ENCODE measurements at regions not wholly inside any gene's neighbourhood (a gene's known extent, or its start where the extent isn't known, plus 50 kb on each side); places are given as distances from the start of the nearest gene placed in this dataset.

DNA sequence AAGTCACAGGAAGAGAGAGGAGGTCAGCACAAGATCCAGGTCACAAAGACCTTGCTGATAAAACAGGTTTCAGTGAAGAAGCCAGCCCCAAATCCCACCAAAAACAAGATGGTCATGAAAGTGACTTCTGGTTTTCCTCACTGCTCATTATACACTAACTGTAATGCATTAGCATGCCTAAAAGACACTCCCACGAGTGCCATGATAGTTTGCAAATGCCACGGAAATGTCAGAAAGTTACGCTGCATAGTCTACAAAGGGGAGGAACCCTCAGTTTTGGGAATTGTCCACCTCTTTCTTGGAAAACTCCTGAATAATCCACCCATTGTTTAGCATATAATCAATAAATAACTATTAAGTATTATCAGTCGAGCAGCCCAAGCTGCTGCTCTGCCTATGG is 427.2 kb downstream of the RFPL4B start:
- in situ Hi-C loops (cut with HindIII; ENCODE audit: low sequenced_read_pairs) = no loop called here
- H3K4me3 ChIP-seq (ENCODE audit: low read depth, low read length) = no peak overlapping the region
- TF ChIP-seq, protein P1, sequence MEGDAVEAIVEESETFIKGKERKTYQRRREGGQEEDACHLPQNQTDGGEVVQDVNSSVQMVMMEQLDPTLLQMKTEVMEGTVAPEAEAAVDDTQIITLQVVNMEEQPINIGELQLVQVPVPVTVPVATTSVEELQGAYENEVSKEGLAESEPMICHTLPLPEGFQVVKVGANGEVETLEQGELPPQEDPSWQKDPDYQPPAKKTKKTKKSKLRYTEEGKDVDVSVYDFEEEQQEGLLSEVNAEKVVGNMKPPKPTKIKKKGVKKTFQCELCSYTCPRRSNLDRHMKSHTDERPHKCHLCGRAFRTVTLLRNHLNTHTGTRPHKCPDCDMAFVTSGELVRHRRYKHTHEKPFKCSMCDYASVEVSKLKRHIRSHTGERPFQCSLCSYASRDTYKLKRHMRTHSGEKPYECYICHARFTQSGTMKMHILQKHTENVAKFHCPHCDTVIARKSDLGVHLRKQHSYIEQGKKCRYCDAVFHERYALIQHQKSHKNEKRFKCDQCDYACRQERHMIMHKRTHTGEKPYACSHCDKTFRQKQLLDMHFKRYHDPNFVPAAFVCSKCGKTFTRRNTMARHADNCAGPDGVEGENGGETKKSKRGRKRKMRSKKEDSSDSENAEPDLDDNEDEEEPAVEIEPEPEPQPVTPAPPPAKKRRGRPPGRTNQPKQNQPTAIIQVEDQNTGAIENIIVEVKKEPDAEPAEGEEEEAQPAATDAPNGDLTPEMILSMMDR (IDR thresholded peaks at IDR 0.05; ENCODE audit: low read depth, low read length, missing control alignments) = no peak
- no peak for DNase-seq (ENCODE audit: low read depth)

DNA sequence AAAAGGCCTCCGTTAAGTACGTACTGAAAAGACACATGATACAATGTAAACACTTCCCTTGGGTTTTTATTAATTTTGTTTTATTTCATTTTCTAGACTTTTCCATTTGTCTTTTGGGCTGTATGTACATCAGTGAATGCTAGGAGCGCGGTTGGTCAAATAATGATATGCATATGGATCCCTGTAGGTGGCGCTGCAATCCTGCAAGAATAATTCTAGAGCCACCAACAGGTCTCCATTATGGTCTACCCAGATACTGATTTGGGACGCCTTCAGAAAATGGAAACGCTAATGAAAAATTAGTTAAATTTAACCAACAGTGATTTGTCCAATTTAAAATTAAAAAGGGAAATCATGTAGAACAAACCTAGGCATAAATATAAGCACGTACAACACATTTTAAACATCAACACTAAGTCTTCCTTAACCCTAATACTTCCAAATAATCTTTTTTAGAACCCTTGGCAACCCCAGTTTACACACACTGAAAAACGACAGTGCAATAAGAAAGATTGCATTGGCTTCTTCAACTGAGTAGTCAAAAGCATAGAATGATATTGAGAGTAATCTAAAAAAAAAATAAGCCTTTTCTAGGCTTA is 433.5 kb downstream of the RFPL4B start:
- H3K4me3 ChIP-seq (ENCODE audit: low read depth, low read length) = no peak overlapping the region
- peak; percentile 80 for DNase-seq (ENCODE audit: low read depth)
- TF ChIP-seq, protein P1 (IDR thresholded peaks at IDR 0.05; ENCODE audit: low read depth, low read length, missing control alignments) = peak; percentile 69
- in situ Hi-C loops (cut with HindIII; ENCODE audit: low sequenced_read_pairs) = loop anchor here (25.0 kb wide), 1 partner anchor 1107 kb away; no protein-coding TSS in a partner anchor

DNA sequence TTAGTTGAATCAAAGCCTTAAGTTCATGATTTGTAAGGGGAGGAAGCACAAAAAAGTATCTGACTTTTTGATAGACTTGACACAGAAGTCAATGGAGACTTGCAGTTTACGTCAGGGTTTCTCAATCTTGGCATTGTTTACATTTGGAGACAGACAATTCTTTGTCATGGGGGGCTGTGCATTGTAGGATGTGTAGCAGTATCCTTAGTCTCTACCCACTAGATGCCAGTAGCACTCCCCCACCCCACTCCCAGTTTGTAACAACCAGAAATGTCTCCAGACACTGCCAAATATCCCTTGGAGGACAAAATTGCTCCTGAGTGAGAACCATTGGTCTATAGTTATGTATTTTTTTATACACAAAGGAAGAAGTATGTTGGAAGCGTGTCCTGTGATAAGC is 434.1 kb downstream of the RFPL4B start:
- TF ChIP-seq, protein P1 (IDR thresholded peaks at IDR 0.05; ENCODE audit: low read depth, low read length, missing control alignments) = peak; percentile 17
- no peak for DNase-seq (ENCODE audit: low read depth)
- H3K4me3 ChIP-seq (ENCODE audit: low read depth, low read length) = no peak overlapping the region
- in situ Hi-C loops (cut with HindIII; ENCODE audit: low sequenced_read_pairs) = loop anchor here (25.0 kb wide), 1 partner anchor 1106 kb away; no protein-coding TSS in a partner anchor

DNA sequence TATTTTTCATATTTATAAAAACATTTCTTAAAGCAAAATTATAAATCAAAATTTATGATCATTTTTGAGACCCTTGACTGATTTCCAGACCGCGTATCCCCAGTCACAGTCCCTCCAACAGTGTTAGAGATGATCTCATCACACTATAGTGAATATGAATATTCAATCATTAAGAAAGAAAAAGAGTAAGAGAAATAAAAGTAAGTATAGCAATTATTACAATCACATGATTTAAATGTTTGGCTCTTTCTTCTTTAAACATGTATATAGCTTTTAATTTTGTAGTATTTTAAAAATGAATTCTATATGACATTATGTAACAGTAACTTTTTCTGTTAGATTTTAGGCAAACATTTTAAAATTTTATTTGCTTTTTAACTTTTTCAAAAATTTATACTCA is 438.3 kb downstream of the RFPL4B start:
- in situ Hi-C loops (cut with HindIII; ENCODE audit: low sequenced_read_pairs) = loop anchor here (25.0 kb wide), 1 partner anchor 1102 kb away; no protein-coding TSS in a partner anchor
- H3K4me3 ChIP-seq (ENCODE audit: low read depth, low read length) = no peak overlapping the region
- TF ChIP-seq, protein P1 (IDR thresholded peaks at IDR 0.05; ENCODE audit: low read depth, low read length, missing control alignments) = no peak
- DNase-seq (ENCODE audit: low read depth) = no peak

GRCh38 chr6:112786801-112787200 is 439.7 kb downstream of the RFPL4B start:
- H3K4me3 ChIP-seq (ENCODE audit: low read depth, low read length) = no peak overlapping the region
- no peak for DNase-seq (ENCODE audit: low read depth)
- TF ChIP-seq, protein P1 (IDR thresholded peaks at IDR 0.05; ENCODE audit: low read depth, low read length, missing control alignments) = no peak
- in situ Hi-C loops (cut with HindIII; ENCODE audit: low sequenced_read_pairs) = loop anchor here (25.0 kb wide), 1 partner anchor 1100 kb away; no protein-coding TSS in a partner anchor

- in situ Hi-C loops (cut with HindIII; ENCODE audit: low sequenced_read_pairs) = loop anchor here (25.0 kb wide), 1 partner anchor 1100 kb away; no protein-coding TSS in a partner anchor
- TF ChIP-seq, protein P1 (IDR thresholded peaks at IDR 0.05; ENCODE audit: low read depth, low read length, missing control alignments) = no peak
- no peak overlapping the region for H3K4me3 ChIP-seq (ENCODE audit: low read depth, low read length)
- DNase-seq (ENCODE audit: low read depth) = no peak
Measured at GRCh38 chr6:112787371-112787770, 440.2 kb downstream of the RFPL4B start.

Data from astrocyte of the cerebellum (primary cell).